ENCODE measurements at regions not wholly inside any gene's neighbourhood (a gene's known extent, or its start where the extent isn't known, plus 50 kb on each side); places are given as distances from the start of the nearest gene placed in this dataset.

- Histone ChIP-seq H3K4me3 (no peak overlapping the region), H3K9me3 (replicated peaks in 1 of 3) (no peaks in the 10 kb centered on the region), H3K36me3 (replicated peaks in 1 of 2) (no peaks in the 10 kb centered on the region), H3K27ac (no peak overlapping the region), H3K4me1 (replicated peaks in 1 of 2) (no peaks in the 10 kb centered on the region), H3K27me3 (no peaks in the 10 kb centered on the region)
- TF ChIP-seq POLR2A (IDR thresholded peaks at IDR 0.05) (no peak), CTCF (IDR thresholded peaks at IDR 0.05) (no peak)
- 46 to 71% (median 51%) methylated on average over 1 of the region's 1 CpG for WGBS, 4 donors
- intact Hi-C loops (cut with DNase I): no loop called here
- no peak for DNase-seq
These were observed 323.1 kb downstream of the NKX6-1 start for GRCh38 chr4:84176016-84176415.

GRCh38 chr4:84171871-84172270, 327.2 kb downstream of the NKX6-1 start:
- no peaks in the 10 kb centered on the region for H3K27me3 ChIP-seq
- H3K27ac ChIP-seq: no peak overlapping the region
- WGBS, 4 donors: 74 to 100% (median 81%) methylated on average over 1 of the region's 1 CpG
- intact Hi-C loops (cut with DNase I): no loop called here
- no peaks in the 10 kb centered on the region for H3K9me3 ChIP-seq (replicated peaks in 1 of 3)
- no peaks in the 10 kb centered on the region for H3K36me3 ChIP-seq (replicated peaks in 1 of 2)
- TF ChIP-seq POLR2A (IDR thresholded peaks at IDR 0.05): no peak
- TF ChIP-seq CTCF (IDR thresholded peaks at IDR 0.05): no peak
- no peak for DNase-seq
- no peak overlapping the region for H3K4me3 ChIP-seq
- no peaks in the 10 kb centered on the region for H3K4me1 ChIP-seq (replicated peaks in 1 of 2)

GRCh38 chr4:84167564-84167963, 331.5 kb downstream of the NKX6-1 start:
- Histone ChIP-seq H3K4me1 (replicated peaks in 1 of 2) (no peaks in the 10 kb centered on the region), H3K4me3 (no peak overlapping the region), H3K9me3 (replicated peaks in 1 of 3) (no peaks in the 10 kb centered on the region), H3K27ac (no peak overlapping the region), H3K27me3 (no peaks in the 10 kb centered on the region), H3K36me3 (replicated peaks in 1 of 2) (no peaks in the 10 kb centered on the region)
- WGBS, 4 donors: 30 to 50% (median 44%) methylated on average over 4 of the region's 4 CpGs
- TF ChIP-seq POLR2A (IDR thresholded peaks at IDR 0.05) (no peak), CTCF (IDR thresholded peaks at IDR 0.05) (no peak)
- intact Hi-C loops (cut with DNase I): no loop called here
- no peak for DNase-seq

GRCh38 chr4:84167093-84167492, 332.0 kb downstream of the NKX6-1 start:
- no peaks in the 10 kb centered on the region for H3K36me3 ChIP-seq (replicated peaks in 1 of 2)
- H3K9me3 ChIP-seq (replicated peaks in 1 of 3): no peaks in the 10 kb centered on the region
- intact Hi-C loops (cut with DNase I): no loop called here
- H3K4me3 ChIP-seq: no peak overlapping the region
- TF ChIP-seq POLR2A (IDR thresholded peaks at IDR 0.05) (no peak), CTCF (IDR thresholded peaks at IDR 0.05) (no peak)
- no peaks in the 10 kb centered on the region for H3K27me3 ChIP-seq
- DNase-seq: no peak
- H3K27ac ChIP-seq: no peak overlapping the region
- H3K4me1 ChIP-seq (replicated peaks in 1 of 2): no peaks in the 10 kb centered on the region
